Pancreas (tissue), 10 donors: ENCODE measurements at regions not wholly inside any gene's neighbourhood (a gene's known extent, or its start where the extent isn't known, plus 50 kb on each side); places are given as distances from the start of the nearest gene placed in this dataset.

ENCODE experiments used
- ATAC-seq, 4 donors: fragments of 200-7000 bp; cut with Tn5 transposase; one replicate each; pipeline versions ENCODE4 v1.8.0 to v1.9.1; 2020; ENCODE audit warnings: mild to moderate bottlenecking in 4 of 4, moderate library complexity in 4 of 4
- DNase-seq, 6 donors: peaks; one replicate each; pipeline ENCODE4 v3.0.0-alpha.2; 2020
- FAIRE-seq: peaks from 2 replicates; lab custom pipeline; 2012; peaks lifted over from hg19 to GRCh38; lab: Jason Lieb, UNC
- H3K27ac ChIP-seq, 4 donors: fragments of 200-600 bp; sonication (generic); 1 replicate in 3 of 4; 2 replicates in 1 of 4; pipeline versions ENCODE4 v1.5.0 to v1.8.0; 2020
- H3K27me3 ChIP-seq, 4 donors: fragments of 200-600 bp; one replicate each; pipeline ENCODE4 v1.8.0; 2021
- H3K36me3 ChIP-seq, 3 donors: fragments of 200-600 bp; sonication (generic) in 1 of 3; one replicate each; pipeline versions ENCODE4 v1.5.0 to v1.8.0; 2020 to 2021
- H3K4me1 ChIP-seq, 3 donors: fragments of 200-600 bp; one replicate each; pipeline ENCODE4 v1.8.0; 2021
- H3K4me3 ChIP-seq, 4 donors: fragments of 200-600 bp; sonication (generic) in 2 of 4; one replicate each; pipeline versions ENCODE4 v1.5.0 to v1.8.0; 2020 to 2021
- H3K9me3 ChIP-seq, 4 donors: fragments of 200-600 bp; one replicate each; pipeline ENCODE4 v1.8.0; 2021
- WGBS, 2 donors: extraction: QIAGEN DNeasy Blood & Tissue Kit; methylation state at CpG; one replicate each; pipeline ENCODE4 v1.1.7; 2013; 5-methylcytosine and 5-hydroxymethylcytosine counted together
- intact Hi-C, 3 donors: fragments of 100-400 bp; cut with DNase I; formaldehyde crosslinking; loops; one replicate each; pipeline versions ENCODE4 v1.11.1 to v1.14.2; 2022
- TF ChIP-seq, protein P1 (sequence below), 4 donors: fragments of 200-600 bp; sonication (generic) in 3 of 4; IDR thresholded peaks; one replicate each; pipeline versions ENCODE4 v1.5.0 to v1.8.0; 2021; ENCODE audit warnings: antibody characterized with exemption in 4 of 4
- donor health status: healthy with polysubstance abuse.
- donor health status: DM: no; HTN: no; CAD: no; lungs with moderate emphysema.
- donor health status: DM: no; HTN: no; CAD: no.
- donor health status: control.
- donor health status: control.
- donor health status: Bipolar disorder and iron deficiency.
- donor health status: DM: yes; HTN: yes; CAD: no.
- donor health status: DM: no; HTN: no; CAD: no.
- donor health status: DM: no; HTN: no; CAD: no.
- donor health status: DM: yes; HTN: yes; CAD: no.

DNA sequence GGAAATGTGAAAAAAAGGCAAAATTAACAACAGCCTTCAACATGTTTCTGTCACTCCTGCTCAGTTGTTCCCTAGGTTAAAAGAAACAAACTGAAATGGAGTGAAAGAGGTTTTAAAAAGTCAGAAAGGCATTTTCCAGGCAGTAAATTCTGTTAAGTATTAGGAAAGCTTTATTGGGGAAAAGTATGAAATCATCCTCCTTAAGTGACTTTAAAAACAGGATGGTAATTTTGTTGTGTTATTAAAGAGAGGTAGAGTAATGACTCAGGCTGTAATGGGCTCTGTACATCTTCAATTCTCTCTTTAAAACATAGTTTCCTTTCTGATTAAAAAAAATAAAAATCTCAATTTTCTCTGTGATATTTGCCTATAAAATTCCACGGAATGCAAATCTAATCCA is 81.1 kb downstream of the OTOL1 start:
- H3K27me3 ChIP-seq = no peaks in the 10 kb centered on the region
- no peak for ATAC-seq
- H3K9me3 ChIP-seq = no peaks in the 10 kb centered on the region
- no peak for DNase-seq
- no peak for FAIRE-seq
- no peaks in the 10 kb centered on the region for H3K36me3 ChIP-seq
- 34 to 48% methylated on average over 1 of the region's 1 CpG for WGBS, 2 donors
- TF ChIP-seq, protein P1, sequence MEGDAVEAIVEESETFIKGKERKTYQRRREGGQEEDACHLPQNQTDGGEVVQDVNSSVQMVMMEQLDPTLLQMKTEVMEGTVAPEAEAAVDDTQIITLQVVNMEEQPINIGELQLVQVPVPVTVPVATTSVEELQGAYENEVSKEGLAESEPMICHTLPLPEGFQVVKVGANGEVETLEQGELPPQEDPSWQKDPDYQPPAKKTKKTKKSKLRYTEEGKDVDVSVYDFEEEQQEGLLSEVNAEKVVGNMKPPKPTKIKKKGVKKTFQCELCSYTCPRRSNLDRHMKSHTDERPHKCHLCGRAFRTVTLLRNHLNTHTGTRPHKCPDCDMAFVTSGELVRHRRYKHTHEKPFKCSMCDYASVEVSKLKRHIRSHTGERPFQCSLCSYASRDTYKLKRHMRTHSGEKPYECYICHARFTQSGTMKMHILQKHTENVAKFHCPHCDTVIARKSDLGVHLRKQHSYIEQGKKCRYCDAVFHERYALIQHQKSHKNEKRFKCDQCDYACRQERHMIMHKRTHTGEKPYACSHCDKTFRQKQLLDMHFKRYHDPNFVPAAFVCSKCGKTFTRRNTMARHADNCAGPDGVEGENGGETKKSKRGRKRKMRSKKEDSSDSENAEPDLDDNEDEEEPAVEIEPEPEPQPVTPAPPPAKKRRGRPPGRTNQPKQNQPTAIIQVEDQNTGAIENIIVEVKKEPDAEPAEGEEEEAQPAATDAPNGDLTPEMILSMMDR (IDR thresholded peaks at IDR 0.05) = no peak
- no peak overlapping the region for H3K4me3 ChIP-seq
- intact Hi-C loops = no loop called here
- H3K4me1 ChIP-seq = no peaks in the 10 kb centered on the region
- H3K27ac ChIP-seq = no peak overlapping the region

- TF ChIP-seq, protein P1 (IDR thresholded peaks at IDR 0.05) = no peak
- no peaks in the 10 kb centered on the region for H3K9me3 ChIP-seq
- no peak for FAIRE-seq
- no peak overlapping the region for H3K27ac ChIP-seq
- intact Hi-C loops = no loop called here
- H3K27me3 ChIP-seq = no peaks in the 10 kb centered on the region
- no peaks in the 10 kb centered on the region for H3K36me3 ChIP-seq
- no peaks in the 10 kb centered on the region for H3K4me1 ChIP-seq
- 62 to 67% methylated on average over 9 of the region's 9 CpGs for WGBS, 2 donors
- no peak for DNase-seq
- no peak overlapping the region for H3K4me3 ChIP-seq
- ATAC-seq = no peak
Observed at GRCh38 chr3:161579395-161580126, 83.0 kb downstream of the OTOL1 start.

DNA sequence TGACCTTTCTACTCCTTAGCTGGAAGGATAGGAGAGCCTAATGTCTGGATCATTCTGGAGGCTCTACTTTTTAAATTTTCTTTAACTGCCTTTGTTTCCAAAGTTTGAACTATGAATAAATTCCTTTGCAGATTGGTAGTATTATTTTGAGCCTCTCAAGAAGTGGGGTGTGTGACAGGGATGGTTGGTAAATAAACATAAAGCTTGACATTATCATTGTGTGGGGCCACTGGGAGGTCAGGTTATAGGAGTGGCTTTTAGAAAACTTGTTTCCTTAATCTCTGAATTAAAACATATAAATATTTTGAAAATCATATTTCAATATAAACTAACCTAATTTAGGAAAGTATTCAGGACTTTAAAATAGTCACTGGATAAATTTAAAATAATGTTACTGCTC is 89.3 kb downstream of the OTOL1 start:
- no peaks in the 10 kb centered on the region for H3K4me1 ChIP-seq
- no peak overlapping the region for H3K27ac ChIP-seq
- H3K4me3 ChIP-seq = no peak overlapping the region
- no peak for FAIRE-seq
- no peak for ATAC-seq
- DNase-seq = no peak
- TF ChIP-seq, protein P1 (IDR thresholded peaks at IDR 0.05) = no peak
- H3K36me3 ChIP-seq = no peaks in the 10 kb centered on the region
- H3K9me3 ChIP-seq = no peaks in the 10 kb centered on the region
- intact Hi-C loops = no loop called here
- no peaks in the 10 kb centered on the region for H3K27me3 ChIP-seq

DNA sequence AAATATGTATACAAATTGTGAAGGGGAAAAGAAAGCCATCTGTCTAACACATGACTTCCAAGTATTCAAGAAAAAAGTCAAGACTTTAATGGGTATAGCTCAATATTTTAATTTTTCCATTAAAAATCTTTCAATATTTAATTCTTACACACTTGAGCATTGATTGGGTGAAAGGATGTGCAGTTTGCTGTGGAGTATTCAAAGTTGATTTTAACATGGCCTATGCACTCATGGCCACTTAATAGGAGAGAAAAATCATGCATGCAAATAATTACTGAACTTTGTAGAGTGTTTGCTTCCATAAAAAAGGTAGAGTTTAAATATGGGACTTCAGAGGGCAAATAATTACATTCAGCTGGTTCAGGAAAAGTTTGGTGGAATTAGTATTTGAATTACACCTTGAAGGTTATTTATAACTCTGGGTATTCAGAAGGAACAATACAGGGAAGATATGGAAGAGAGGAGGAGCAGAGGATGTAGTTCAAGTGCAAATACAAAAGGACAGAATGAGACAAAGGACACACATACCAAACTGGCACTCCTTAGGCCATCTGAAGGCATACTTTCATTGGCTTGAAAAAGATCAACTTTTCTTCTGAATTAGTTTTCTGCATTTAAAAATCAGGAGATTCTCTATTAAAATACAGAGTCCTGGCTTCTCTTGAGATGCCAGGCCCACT is 90.1 kb downstream of the OTOL1 start:
- TF ChIP-seq, protein P1 (IDR thresholded peaks at IDR 0.05) = no peak
- DNase-seq (no peak), FAIRE-seq (no peak), ATAC-seq (no peak)
- Histone ChIP-seq H3K9me3 (no peaks in the 10 kb centered on the region), H3K36me3 (no peaks in the 10 kb centered on the region), H3K27ac (no peak overlapping the region), H3K27me3 (no peaks in the 10 kb centered on the region), H3K4me1 (no peaks in the 10 kb centered on the region), H3K4me3 (no peak overlapping the region)
- intact Hi-C loops = no loop called here

DNA sequence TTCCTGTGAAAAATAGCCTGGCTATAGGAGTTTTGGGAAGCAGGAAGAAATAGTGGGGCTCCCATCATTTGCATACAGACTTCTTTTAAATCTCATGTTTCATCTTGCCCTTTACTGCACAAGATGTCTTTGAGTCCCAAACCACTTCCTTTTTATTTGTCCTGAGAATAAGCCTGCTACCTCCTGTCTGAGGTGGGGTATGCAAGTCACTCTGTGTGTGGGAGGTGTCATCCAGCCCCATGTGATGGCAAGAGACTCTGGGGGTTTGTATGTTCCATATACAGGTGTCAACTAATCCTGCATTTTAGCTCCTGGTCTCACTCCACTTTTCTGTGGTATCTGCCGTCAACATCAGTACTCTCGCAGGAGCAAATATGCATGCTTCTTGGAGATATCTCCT is 102.0 kb downstream of the OTOL1 start:
- Histone ChIP-seq H3K4me1 (no peaks in the 10 kb centered on the region), H3K27ac (no peak overlapping the region), H3K9me3 (no peaks in the 10 kb centered on the region), H3K4me3 (no peak overlapping the region), H3K27me3 (no peaks in the 10 kb centered on the region), H3K36me3 (no peaks in the 10 kb centered on the region)
- ATAC-seq = no peak
- WGBS, 2 donors = 82 to 83% methylated on average over 2 of the region's 2 CpGs
- TF ChIP-seq, protein P1 (IDR thresholded peaks at IDR 0.05) = no peak
- no peak for FAIRE-seq
- intact Hi-C loops = no loop called here
- no peak for DNase-seq
